Occipital lobe (tissue), 1 donor: ENCODE measurements at regions not wholly inside any gene's neighbourhood (a gene's known extent, or its start where the extent isn't known, plus 50 kb on each side); places are given as distances from the start of the nearest gene placed in this dataset.

Source experiments
- DNase-seq: peaks from one replicate; lab custom pipeline; 2025; lab: John Stamatoyannopoulos, UW

- DNase-seq, result no peak
Measured at GRCh38 chr11:91164452-91164822, 941.6 kb upstream of the CHORDC1 start.

GRCh38 chr11:91163619-91164451 is 941.0 kb upstream of the CHORDC1 start:
- DNase-seq, result no peak

DNA sequence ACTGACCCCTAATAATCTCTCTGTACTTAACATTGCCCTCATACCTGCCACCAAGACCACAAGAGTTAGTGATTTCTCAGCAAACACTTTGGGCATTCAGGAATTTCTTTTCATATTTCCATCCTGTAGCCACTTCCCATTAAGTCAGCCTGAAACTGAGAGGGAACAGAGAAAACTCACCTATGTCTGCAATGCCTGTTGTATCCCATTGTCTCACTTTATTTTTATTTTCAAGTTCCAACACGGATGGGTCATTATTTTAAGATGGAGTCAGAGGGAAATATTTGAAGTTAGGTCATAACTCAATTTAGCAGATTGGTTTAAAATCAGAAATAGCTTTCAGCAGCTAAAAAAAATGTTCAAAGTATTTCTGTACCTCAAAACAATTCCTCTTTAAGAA is 937.8 kb upstream of the CHORDC1 start:
- DNase-seq, result no peak

DNA sequence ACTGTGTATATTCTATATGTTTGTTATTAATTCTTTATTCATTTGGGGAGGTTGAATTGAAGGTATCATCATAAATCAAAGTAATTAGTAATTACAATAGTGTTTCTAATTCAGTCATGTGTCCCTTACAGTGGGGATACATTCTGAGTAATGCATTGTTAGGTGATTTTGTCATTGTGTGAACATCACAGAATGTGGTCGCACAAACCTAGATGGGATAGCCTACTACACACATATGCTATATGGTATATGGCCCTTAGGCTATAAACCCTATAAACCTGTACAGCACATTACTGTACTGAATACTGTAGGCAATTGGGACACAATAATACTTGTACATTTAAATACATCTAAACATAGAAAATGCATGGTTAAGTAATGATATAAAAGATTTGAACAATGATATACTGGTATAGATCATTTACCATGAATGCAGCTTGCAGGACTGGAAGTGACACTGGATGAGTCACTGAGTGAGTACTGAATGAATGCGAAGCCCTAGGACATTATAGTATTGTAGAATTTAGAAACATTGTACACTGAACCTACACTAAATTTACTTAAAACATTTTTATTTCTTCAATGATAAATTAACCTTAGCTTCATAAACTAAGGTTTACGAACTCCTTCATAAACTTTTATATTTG is 936.2 kb upstream of the CHORDC1 start:
- DNase-seq, result no peak

DNA sequence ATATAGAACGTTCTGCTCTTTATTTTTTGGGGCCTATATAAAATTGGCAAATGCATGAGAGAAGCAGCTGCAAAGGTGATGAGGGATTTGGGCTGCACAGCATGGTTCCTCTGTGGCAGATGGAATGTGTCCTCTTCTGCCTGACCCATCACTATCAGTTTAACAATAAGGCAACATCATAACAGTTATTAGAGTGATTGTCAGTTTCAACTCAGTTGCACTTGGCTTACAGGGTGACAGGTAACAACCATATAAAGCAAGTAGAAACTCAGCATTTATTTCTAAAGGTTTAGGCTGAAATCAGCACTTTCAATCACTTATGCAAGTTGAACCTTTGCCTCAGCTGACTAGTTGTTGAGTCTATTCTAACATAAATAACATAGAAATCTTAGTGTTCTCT is 935.4 kb upstream of the CHORDC1 start:
- DNase-seq, result no peak

DNA sequence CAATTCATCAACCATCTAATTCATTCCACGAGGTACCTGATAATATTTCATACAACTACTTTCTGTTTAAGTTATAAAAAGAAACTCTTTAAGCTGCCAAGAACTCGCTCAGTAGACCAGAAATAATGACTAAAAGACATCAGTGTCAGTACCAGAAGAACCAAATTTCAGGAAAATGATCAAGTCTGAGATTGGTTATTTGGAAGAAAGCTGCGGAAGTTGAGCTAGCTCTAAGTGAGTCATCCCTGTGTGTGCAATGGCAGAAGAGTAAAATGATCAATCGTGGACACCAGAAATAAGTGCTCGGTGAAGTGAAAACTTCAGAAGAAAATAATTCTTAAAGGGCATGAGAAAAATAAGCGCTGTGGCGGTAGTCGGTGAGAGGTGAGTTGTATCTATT is 933.2 kb upstream of the CHORDC1 start:
- no peak for DNase-seq

DNA sequence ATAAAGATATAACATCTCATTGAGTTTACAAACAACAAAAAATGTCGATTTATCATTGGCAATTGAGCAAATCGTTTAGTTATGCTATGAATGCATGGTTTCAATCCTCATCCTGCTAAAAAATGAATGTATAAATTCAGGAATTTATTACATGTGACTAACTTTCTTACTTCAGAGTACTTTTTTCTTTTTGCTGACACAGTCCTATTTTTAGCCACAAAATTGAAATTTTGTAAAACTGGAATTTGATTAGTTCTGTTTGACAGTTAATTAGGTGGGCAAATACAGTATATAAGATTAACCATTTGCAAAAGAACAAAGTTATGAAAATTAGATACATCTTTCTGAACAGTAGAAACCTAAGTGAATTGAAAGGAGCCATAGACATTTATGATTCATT is 925.0 kb upstream of the CHORDC1 start:
- DNase-seq, result no peak

DNA sequence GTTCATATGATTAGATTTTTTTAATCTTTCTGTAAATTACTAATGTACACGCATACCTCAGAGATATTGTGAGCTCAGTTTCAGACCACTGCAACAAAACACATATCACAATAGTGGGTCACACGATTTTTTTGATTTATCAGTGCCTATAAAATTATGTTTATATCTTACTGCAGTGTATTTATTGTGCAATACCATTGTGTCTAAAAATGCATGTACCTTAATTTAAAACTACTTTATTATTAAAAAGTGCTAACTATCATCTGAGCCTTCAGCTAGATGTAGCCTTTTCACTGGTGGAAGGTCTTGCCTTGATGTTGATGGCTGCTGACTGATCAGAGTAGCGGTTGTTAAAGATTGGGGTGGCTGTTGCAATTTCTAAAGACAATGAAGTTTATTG is 918.8 kb upstream of the CHORDC1 start:
- DNase-seq, result no peak

GRCh38 chr11:91136631-91137030 is 913.8 kb upstream of the CHORDC1 start:
- no peak for DNase-seq

GRCh38 chr11:91133361-91133760 is 910.5 kb upstream of the CHORDC1 start:
- DNase-seq, result no peak

DNA sequence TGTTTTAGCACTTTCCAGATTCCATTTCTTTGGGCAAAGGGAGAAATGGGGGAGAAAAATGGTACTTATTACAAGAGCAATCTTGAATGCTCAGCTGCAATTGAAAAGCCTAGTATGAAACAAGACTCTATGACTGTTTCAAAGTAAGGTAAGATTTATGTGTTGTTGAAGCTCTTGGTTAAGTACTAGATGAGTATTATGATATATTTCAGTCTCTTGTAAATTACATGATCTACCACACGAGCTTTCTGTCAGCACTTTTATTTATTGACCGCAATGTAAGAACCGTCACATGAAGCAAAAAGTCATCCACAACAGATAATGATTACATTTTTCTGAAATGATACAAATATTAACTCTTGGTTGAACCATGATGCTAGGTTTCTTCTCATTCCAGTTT is 906.7 kb upstream of the CHORDC1 start:
- DNase-seq, result no peak

DNA sequence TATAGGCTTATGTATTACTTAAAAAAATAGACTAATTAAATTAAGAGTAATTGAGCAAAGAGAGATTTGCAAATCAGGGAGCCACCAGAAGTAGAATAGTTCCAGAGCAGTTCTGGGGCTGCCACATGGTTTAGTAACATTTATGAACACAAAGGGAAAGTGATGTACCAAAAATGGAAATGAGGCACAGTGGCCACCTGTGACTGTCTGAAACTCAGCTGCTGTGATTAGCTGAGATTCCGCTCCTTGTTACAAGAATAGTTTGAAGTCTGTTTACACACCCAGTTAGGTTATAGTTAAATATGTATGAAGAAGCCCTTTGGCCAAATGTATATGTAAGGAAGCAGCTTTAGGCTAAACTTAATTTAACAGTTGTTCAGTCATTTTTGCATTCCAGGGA is 901.5 kb upstream of the CHORDC1 start:
- no peak for DNase-seq

DNA sequence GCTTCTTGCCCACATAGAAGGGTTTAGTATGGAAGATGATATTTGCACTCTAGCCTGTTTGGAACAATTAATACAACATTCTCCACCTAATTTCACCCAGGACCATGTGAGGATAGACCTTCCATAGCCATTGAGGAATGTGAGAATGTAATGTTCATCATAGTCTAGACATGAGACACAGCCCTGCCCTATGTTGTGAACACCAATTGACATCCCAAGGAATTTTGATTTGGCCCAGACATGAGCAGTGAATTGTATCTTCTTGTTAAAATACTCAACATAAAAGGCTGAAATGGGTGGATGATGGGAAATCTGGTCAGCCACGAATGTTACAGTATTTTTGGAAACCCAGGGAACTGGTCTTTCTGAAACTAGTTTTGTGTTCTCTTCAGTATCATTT is 892.3 kb upstream of the CHORDC1 start:
- no peak for DNase-seq

GRCh38 chr11:91104237-91104636 is 881.4 kb upstream of the CHORDC1 start:
- DNase-seq, result no peak

- DNase-seq, result no peak
Measured at GRCh38 chr11:91100427-91100826, 877.6 kb upstream of the CHORDC1 start.

GRCh38 chr11:91097083-91097482 is 874.2 kb upstream of the CHORDC1 start:
- DNase-seq, result no peak

- DNase-seq, result no peak
Measured at GRCh38 chr11:91093141-91093540, 870.3 kb upstream of the CHORDC1 start.

- DNase-seq, result no peak
Measured at GRCh38 chr11:91091563-91091962, 868.7 kb upstream of the CHORDC1 start.

DNA sequence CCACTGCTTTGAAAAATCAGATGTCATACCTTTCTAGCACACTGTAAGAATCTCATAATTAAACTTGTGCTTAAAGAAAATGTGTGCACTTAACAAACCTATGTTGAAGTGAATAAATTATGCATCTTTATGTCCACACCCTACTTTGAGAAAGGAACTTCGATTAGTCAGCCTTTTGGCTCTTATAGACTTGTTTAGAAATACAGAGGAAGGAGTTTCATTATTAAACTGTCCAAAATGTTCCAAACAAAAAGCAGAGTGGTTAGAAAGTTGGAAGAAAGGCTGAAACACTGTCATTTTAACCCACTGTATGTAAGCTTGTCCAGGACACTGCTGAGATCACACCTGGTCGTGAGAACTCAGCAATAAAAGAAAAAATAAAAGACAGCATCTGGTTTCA is 863.2 kb upstream of the CHORDC1 start:
- DNase-seq, result no peak

- DNase-seq, result no peak
Measured at GRCh38 chr11:91082255-91082654, 859.4 kb upstream of the CHORDC1 start.

GRCh38 chr11:91081440-91082043 is 858.7 kb upstream of the CHORDC1 start:
- DNase-seq, result no peak

GRCh38 chr11:91078221-91078620 is 855.4 kb upstream of the CHORDC1 start:
- DNase-seq, result no peak
